Activated CD4-positive, alpha-beta T cell treated with anti-CD3 and anti-CD28 coated beads for 36 hours (primary cell): ENCODE measurements at regions not wholly inside any gene's neighbourhood (a gene's known extent, or its start where the extent isn't known, plus 50 kb on each side); places are given as distances from the start of the nearest gene placed in this dataset.
"Not testable (repeated sequence)": the region's sequence is repeated elsewhere in the genome, so short reads cannot be mapped to it uniquely, and the experiment has no call there.

Source experiments
- ATAC-seq: fragments of 200-7000 bp; cut with Tn5 transposase; one replicate; pipeline ENCODE4 v1.10.0; 2021; ENCODE audit warnings: mild to moderate bottlenecking, moderate library complexity
- CTCF ChIA-PET: fragments of 350-600 bp; sonication (Branson Sonifier 250); formaldehyde crosslinking; loops from one replicate; lab custom pipeline; 2021; ENCODE audit warnings: antibody characterized with exemption; lab: Charles Lee
- POLR2A ChIA-PET: fragments of 350-600 bp; sonication (Branson Sonifier 250); formaldehyde crosslinking; loops from one replicate; lab custom pipeline; 2021; ENCODE audit warnings: antibody characterized with exemption, inconsistent platforms; lab: Charles Lee
- DNase-seq: peaks from one replicate; pipeline ENCODE4 v3.0.0-alpha.2; 2020
- H3K27ac Mint-ChIP-seq: one replicate; pipeline ENCODE4 v1.8.0; 2021; ENCODE audit warnings: mixed read lengths
- H3K27me3 Mint-ChIP-seq: one replicate; pipeline ENCODE4 v1.8.0; 2021; ENCODE audit warnings: mixed read lengths
- H3K36me3 Mint-ChIP-seq: one replicate; pipeline ENCODE4 v1.8.0; 2021; ENCODE audit warnings: low read depth, mixed read lengths
- H3K4me1 Mint-ChIP-seq: one replicate; pipeline ENCODE4 v1.8.0; 2021; ENCODE audit warnings: mixed read lengths
- H3K4me3 Mint-ChIP-seq: one replicate; pipeline ENCODE4 v1.8.0; 2021; ENCODE audit warnings: mild to moderate bottlenecking, moderate library complexity, mixed read lengths
- H3K9me3 Mint-ChIP-seq: one replicate; pipeline ENCODE4 v1.8.0; 2021; ENCODE audit warnings: low read depth, mixed read lengths
- intact Hi-C, 2 experiments: fragments of 100-400 bp; cut with DNase I in 1 of 2; cut with micrococcal nuclease in 1 of 2; formaldehyde crosslinking; loops; one replicate each; pipeline versions ENCODE4 v1.14.2 to v1.15.1; 2022 to 2024; cut with DNase I, micrococcal nuclease

GRCh38 chr6:111925296-111925695, 52.0 kb upstream of the FYN start:
- CTCF ChIA-PET = interaction anchor here (0.6 to 2.0 kb wide), 4 partner anchors 10 to 744 kb away, joined by 3 to 8 read pairs (median 4); no protein-coding TSS in a partner anchor
- Mint-ChIP-seq H3K27ac (no peak overlapping the region), H3K27me3 (no peaks in the 10 kb centered on the region), H3K36me3 (no peaks in the 10 kb centered on the region), H3K9me3 (no peaks in the 10 kb centered on the region), H3K4me3 (no peak overlapping the region), H3K4me1 (peaks cover 36% of the 10 kb centered on the region)
- DNase-seq (peak; percentile 36), ATAC-seq (peak; percentile 75)
- POLR2A ChIA-PET = no interaction called here
- intact Hi-C loops = no loop called here

GRCh38 chr6:111926731-111927302, 53.6 kb upstream of the FYN start:
- intact Hi-C loops = no loop called here
- H3K27me3 Mint-ChIP-seq = no peaks in the 10 kb centered on the region
- no peaks in the 10 kb centered on the region for H3K36me3 Mint-ChIP-seq
- H3K4me1 Mint-ChIP-seq = peaks cover 36% of the 10 kb centered on the region
- no peak overlapping the region for H3K27ac Mint-ChIP-seq
- no peak for ATAC-seq
- DNase-seq = no peak
- ChIA-PET CTCF (interaction anchor here (1.1 to 2.0 kb wide), 2 partner anchors 12 to 46 kb away, joined by 3 to 8 read pairs; no protein-coding TSS in a partner anchor), POLR2A (no interaction called here)
- H3K9me3 Mint-ChIP-seq = peaks cover 5% of the 10 kb centered on the region
- H3K4me3 Mint-ChIP-seq = no peak overlapping the region

- ChIA-PET POLR2A (no interaction called here), CTCF (interaction anchor here (1.1 to 2.0 kb wide), 2 partner anchors 12 to 46 kb away, joined by 3 to 8 read pairs; no protein-coding TSS in a partner anchor)
- Mint-ChIP-seq H3K4me1 (peaks cover 35% of the 10 kb centered on the region), H3K4me3 (no peak overlapping the region), H3K27ac (no peak overlapping the region), H3K36me3 (no peaks in the 10 kb centered on the region), H3K27me3 (no peaks in the 10 kb centered on the region), H3K9me3 (peaks cover 11% of the 10 kb centered on the region)
- intact Hi-C loops = no loop called here
- no peak for DNase-seq
- no peak for ATAC-seq
Measured at GRCh38 chr6:111927321-111927720, 54.1 kb upstream of the FYN start.

- Mint-ChIP-seq H3K36me3 (no peaks in the 10 kb centered on the region), H3K27me3 (no peaks in the 10 kb centered on the region), H3K4me3 (no peak overlapping the region), H3K9me3 (peaks cover 16% of the 10 kb centered on the region), H3K4me1 (peaks cover 26% of the 10 kb centered on the region), H3K27ac (no peak overlapping the region)
- ChIA-PET CTCF (no interaction called here), POLR2A (no interaction called here)
- intact Hi-C loops = no loop called here
- DNase-seq = no peak
- ATAC-seq = no peak
Measured at GRCh38 chr6:111928139-111928538, 54.9 kb upstream of the FYN start.

GRCh38 chr6:111934611-111935010, 61.4 kb upstream of the FYN start:
- DNase-seq, CTCF ChIA-PET, H3K4me1 Mint-ChIP-seq, H3K27me3 Mint-ChIP-seq, H3K4me3 Mint-ChIP-seq, H3K36me3 Mint-ChIP-seq, ATAC-seq, POLR2A ChIA-PET, H3K27ac Mint-ChIP-seq, intact Hi-C loops: not testable (repeated sequence)
- H3K9me3 Mint-ChIP-seq = peaks cover 18% of the 10 kb centered on the region

- Mint-ChIP-seq H3K36me3 (peaks cover 1% of the 10 kb centered on the region), H3K27me3 (no peaks in the 10 kb centered on the region), H3K9me3 (peaks cover 13% of the 10 kb centered on the region), H3K4me3 (no peak overlapping the region), H3K4me1 (no peaks in the 10 kb centered on the region), H3K27ac (no peak overlapping the region)
- ChIA-PET CTCF (interaction anchor here (0.6 kb wide), 1 partner anchor 110 kb away, joined by 3 read pairs; no protein-coding TSS in a partner anchor), POLR2A (no interaction called here)
- no peak for ATAC-seq
- no peak for DNase-seq
- intact Hi-C loops = no loop called here
Measured at GRCh38 chr6:111936718-111937117, 63.5 kb upstream of the FYN start.

- Mint-ChIP-seq H3K9me3 (peaks cover 7% of the 10 kb centered on the region), H3K27ac (no peak overlapping the region), H3K27me3 (no peaks in the 10 kb centered on the region), H3K4me3 (no peak overlapping the region), H3K36me3 (no peaks in the 10 kb centered on the region), H3K4me1 (no peaks in the 10 kb centered on the region)
- intact Hi-C loops = no loop called here
- ATAC-seq (no peak), DNase-seq (no peak)
- ChIA-PET POLR2A (no interaction called here), CTCF (interaction anchor here (0.6 to 1.2 kb wide), 3 partner anchors 18 to 743 kb away, joined by 3 read pairs; no protein-coding TSS in a partner anchor)
Measured at GRCh38 chr6:111938710-111939109, 65.5 kb upstream of the FYN start.

GRCh38 chr6:111939902-111940301, 66.7 kb upstream of the FYN start:
- Mint-ChIP-seq H3K36me3 (no peaks in the 10 kb centered on the region), H3K27ac (no peak overlapping the region), H3K9me3 (peaks cover 7% of the 10 kb centered on the region), H3K4me3 (no peak overlapping the region), H3K27me3 (no peaks in the 10 kb centered on the region), H3K4me1 (no peaks in the 10 kb centered on the region)
- ChIA-PET CTCF (interaction anchor here (0.6 kb wide), 2 partner anchors 56 to 1709 kb away, joined by 3 read pairs; no protein-coding TSS in a partner anchor), POLR2A (no interaction called here)
- DNase-seq = no peak
- intact Hi-C loops = no loop called here
- ATAC-seq = no peak

- Mint-ChIP-seq H3K4me3 (no peak overlapping the region), H3K27me3 (no peaks in the 10 kb centered on the region), H3K9me3 (peaks cover 7% of the 10 kb centered on the region), H3K36me3 (no peaks in the 10 kb centered on the region), H3K4me1 (no peaks in the 10 kb centered on the region), H3K27ac (no peak overlapping the region)
- CTCF ChIA-PET = interaction anchor here (0.6 kb wide), 2 partner anchors 55 to 197 kb away, joined by 3 read pairs; no protein-coding TSS in a partner anchor
- POLR2A ChIA-PET = no interaction called here
- no peak for DNase-seq
- no peak for ATAC-seq
- intact Hi-C loops = no loop called here
Measured at GRCh38 chr6:111940801-111941200, 67.5 kb upstream of the FYN start.

GRCh38 chr6:111941686-111942330, 68.6 kb upstream of the FYN start:
- intact Hi-C loops = no loop called here
- ChIA-PET POLR2A (interaction anchor here (0.6 kb wide), 1 partner anchor 101 kb away, joined by 3 read pairs; no protein-coding TSS in a partner anchor), CTCF (no interaction called here)
- Mint-ChIP-seq H3K27me3 (no peaks in the 10 kb centered on the region), H3K27ac (no peak overlapping the region), H3K9me3 (peaks cover 7% of the 10 kb centered on the region), H3K36me3 (no peaks in the 10 kb centered on the region), H3K4me1 (no peaks in the 10 kb centered on the region), H3K4me3 (no peak overlapping the region)
- no peak for ATAC-seq
- DNase-seq = no peak

- no peaks in the 10 kb centered on the region for H3K4me1 Mint-ChIP-seq
- H3K27ac Mint-ChIP-seq = no peak overlapping the region
- no peak overlapping the region for H3K4me3 Mint-ChIP-seq
- peaks cover 7% of the 10 kb centered on the region for H3K9me3 Mint-ChIP-seq
- ATAC-seq (no peak), DNase-seq (no peak)
- POLR2A ChIA-PET = interaction anchor here (0.6 kb wide), 1 partner anchor 100 kb away, joined by 3 read pairs; no protein-coding TSS in a partner anchor
- CTCF ChIA-PET = no interaction called here
- intact Hi-C loops = no loop called here
- H3K27me3 Mint-ChIP-seq = no peaks in the 10 kb centered on the region
- H3K36me3 Mint-ChIP-seq = no peaks in the 10 kb centered on the region
Measured at GRCh38 chr6:111942561-111942960, 69.3 kb upstream of the FYN start.

- ChIA-PET POLR2A (no interaction called here), CTCF (no interaction called here)
- Mint-ChIP-seq H3K4me3 (no peak overlapping the region), H3K36me3 (no peaks in the 10 kb centered on the region), H3K4me1 (no peaks in the 10 kb centered on the region), H3K27ac (no peak overlapping the region), H3K27me3 (no peaks in the 10 kb centered on the region), H3K9me3 (peaks cover 7% of the 10 kb centered on the region)
- intact Hi-C loops = no loop called here
- DNase-seq (no peak), ATAC-seq (no peak)
Measured at GRCh38 chr6:111943266-111943665, 70.0 kb upstream of the FYN start.
